ENCODE measurements at regions not wholly inside any gene's neighbourhood (a gene's known extent, or its start where the extent isn't known, plus 50 kb on each side); places are given as distances from the start of the nearest gene placed in this dataset.

- no peaks in the 10 kb centered on the region for H3K4me1 Mint-ChIP-seq
- no peaks in the 10 kb centered on the region for H3K36me3 Mint-ChIP-seq (ENCODE audit: low read depth)
- H3K9me3 Mint-ChIP-seq: no peaks in the 10 kb centered on the region
- no peak overlapping the region for H3K4me3 Mint-ChIP-seq
- H3K27ac Mint-ChIP-seq: no peak overlapping the region
- no peak for TF ChIP-seq CTCF (IDR thresholded peaks at IDR 0.05; ENCODE audit: unreplicated experiment in 3 of 3)
- peaks cover 3% of the 10 kb centered on the region for H3K27me3 Mint-ChIP-seq (ENCODE audit: low read depth)
Observed at GRCh38 chr16:26334218-26335111, 642.7 kb downstream of the HS3ST4 start.

- H3K4me1 Mint-ChIP-seq: no peaks in the 10 kb centered on the region
- no peak overlapping the region for H3K4me3 Mint-ChIP-seq
- H3K27me3 Mint-ChIP-seq (ENCODE audit: low read depth): peaks cover 3% of the 10 kb centered on the region
Observed at GRCh38 chr16:26335236-26335853, 643.6 kb downstream of the HS3ST4 start.

GRCh38 chr16:26342621-26343020 is 650.9 kb downstream of the HS3ST4 start:
- no peak for TF ChIP-seq CTCF (IDR thresholded peaks at IDR 0.05; ENCODE audit: unreplicated experiment in 3 of 3)
- H3K36me3 Mint-ChIP-seq (ENCODE audit: low read depth): no peaks in the 10 kb centered on the region
- no peak overlapping the region for H3K4me3 Mint-ChIP-seq
- peaks cover 3% of the 10 kb centered on the region for H3K27me3 Mint-ChIP-seq (ENCODE audit: low read depth)
- no peak overlapping the region for H3K27ac Mint-ChIP-seq
- H3K9me3 Mint-ChIP-seq: no peaks in the 10 kb centered on the region
- H3K4me1 Mint-ChIP-seq: no peaks in the 10 kb centered on the region

More at GRCh38 chr16:26335236-26335853, 643.6 kb downstream of the HS3ST4 start:
- H3K36me3 Mint-ChIP-seq (ENCODE audit: low read depth): no peaks in the 10 kb centered on the region
- TF ChIP-seq CTCF (IDR thresholded peaks at IDR 0.05; ENCODE audit: unreplicated experiment in 3 of 3): no peak
- H3K9me3 Mint-ChIP-seq: no peaks in the 10 kb centered on the region
- H3K27ac Mint-ChIP-seq: no peak overlapping the region

GRCh38 chr16:26344240-26344776 is 652.5 kb downstream of the HS3ST4 start:
- Mint-ChIP-seq H3K36me3 (ENCODE audit: low read depth) (no peaks in the 10 kb centered on the region), H3K9me3 (peaks cover 4% of the 10 kb centered on the region), H3K4me3 (no peak overlapping the region), H3K27ac (no peak overlapping the region), H3K4me1 (no peaks in the 10 kb centered on the region), H3K27me3 (ENCODE audit: low read depth) (peaks cover 3% of the 10 kb centered on the region)
- TF ChIP-seq CTCF (IDR thresholded peaks at IDR 0.05; ENCODE audit: unreplicated experiment in 3 of 3): no peak

GRCh38 chr16:26344976-26345375 is 653.2 kb downstream of the HS3ST4 start:
- H3K9me3 Mint-ChIP-seq: peaks cover 4% of the 10 kb centered on the region
- no peak overlapping the region for H3K27ac Mint-ChIP-seq
- no peaks in the 10 kb centered on the region for H3K4me1 Mint-ChIP-seq
- H3K4me3 Mint-ChIP-seq: no peak overlapping the region
- TF ChIP-seq CTCF (IDR thresholded peaks at IDR 0.05; ENCODE audit: unreplicated experiment in 3 of 3): no peak
- H3K27me3 Mint-ChIP-seq (ENCODE audit: low read depth): peaks cover 3% of the 10 kb centered on the region
- H3K36me3 Mint-ChIP-seq (ENCODE audit: low read depth): no peaks in the 10 kb centered on the region
